ENCODE measurements at regions not wholly inside any gene's neighbourhood (a gene's known extent, or its start where the extent isn't known, plus 50 kb on each side); places are given as distances from the start of the nearest gene placed in this dataset.
A peak's percentile ranks its signal among the peaks of the same experiment; 100 is the strongest.

GRCh38 chr5:143721925-143722324 lies 90.0 kb upstream of the HMHB1 start:
- no TSS peak for BruUV-seq (replicated peaks)

GRCh38 chr5:143720689-143721088 lies 91.3 kb upstream of the HMHB1 start:
- peaks cover 10% of the 10 kb centered on the region for H3K9me3 ChIP-seq (ENCODE audit: low read depth, low read length, poor library complexity, severe bottlenecking)
- intact Hi-C loops (cut with micrococcal nuclease; ENCODE audit: unreplicated experiment) = no loop called here
- TF ChIP-seq EZH2 (IDR thresholded peaks at IDR 0.05; ENCODE audit: borderline replicate concordance, low read depth, low read length, poor library complexity, severe bottlenecking) (no peak), CTCF (conservative IDR thresholded peaks at IDR 0.05; ENCODE audit: low read depth, low read length) (no peak)
- H3K36me3 ChIP-seq (ENCODE audit: insufficient read depth, low read length, poor library complexity, severe bottlenecking) = no peaks in the 10 kb centered on the region
- H3K4me3 ChIP-seq (ENCODE audit: low read depth, low read length, poor library complexity, severe bottlenecking) = no peak overlapping the region
- no peak overlapping the region for H3K27ac ChIP-seq (ENCODE audit: low read depth, low read length, poor library complexity, severe bottlenecking)
- no peak for DNase-seq (ENCODE audit: low spot score)
- ChIA-PET CTCF (no interaction called here), POLR2A (ENCODE audit: low non-redundant PET) (no interaction called here)
- no TSS peak for BruUV-seq (replicated peaks)
- H3K27me3 ChIP-seq (replicated peaks; ENCODE audit: insufficient read depth, low read depth, low read length, poor library complexity) = no peaks in the 10 kb centered on the region
- peaks cover 5% of the 10 kb centered on the region for H3K4me1 ChIP-seq (ENCODE audit: insufficient read depth, low read length, poor library complexity, severe bottlenecking)

More at GRCh38 chr5:143721925-143722324, 90.0 kb upstream of the HMHB1 start:
- DNase-seq (ENCODE audit: low spot score) = peak; percentile 36
- TF ChIP-seq CTCF (conservative IDR thresholded peaks at IDR 0.05; ENCODE audit: low read depth, low read length) = no peak
- TF ChIP-seq EZH2 (IDR thresholded peaks at IDR 0.05; ENCODE audit: borderline replicate concordance, low read depth, low read length, poor library complexity, severe bottlenecking) = no peak
- Histone ChIP-seq H3K4me1 (ENCODE audit: insufficient read depth, low read length, poor library complexity, severe bottlenecking) (peaks cover 5% of the 10 kb centered on the region), H3K27me3 (replicated peaks; ENCODE audit: insufficient read depth, low read depth, low read length, poor library complexity) (no peaks in the 10 kb centered on the region), H3K36me3 (ENCODE audit: insufficient read depth, low read length, poor library complexity, severe bottlenecking) (no peaks in the 10 kb centered on the region), H3K4me3 (ENCODE audit: low read depth, low read length, poor library complexity, severe bottlenecking) (no peak overlapping the region), H3K9me3 (ENCODE audit: low read depth, low read length, poor library complexity, severe bottlenecking) (peaks cover 10% of the 10 kb centered on the region), H3K27ac (ENCODE audit: low read depth, low read length, poor library complexity, severe bottlenecking) (no peak overlapping the region)
- ChIA-PET POLR2A (ENCODE audit: low non-redundant PET) (no interaction called here), CTCF (interaction anchor here (0.6 kb wide), 1 partner anchor 14 kb away, joined by 12 read pairs; no protein-coding TSS in a partner anchor)
- intact Hi-C loops (cut with micrococcal nuclease; ENCODE audit: unreplicated experiment) = no loop called here

- TF ChIP-seq CTCF (conservative IDR thresholded peaks at IDR 0.05; ENCODE audit: low read depth, low read length) (no peak), EZH2 (IDR thresholded peaks at IDR 0.05; ENCODE audit: borderline replicate concordance, low read depth, low read length, poor library complexity, severe bottlenecking) (no peak)
- intact Hi-C loops (cut with micrococcal nuclease; ENCODE audit: unreplicated experiment) = no loop called here
- CTCF ChIA-PET = no interaction called here
- Histone ChIP-seq H3K4me3 (ENCODE audit: low read depth, low read length, poor library complexity, severe bottlenecking) (no peak overlapping the region), H3K4me1 (ENCODE audit: insufficient read depth, low read length, poor library complexity, severe bottlenecking) (peaks cover 4% of the 10 kb centered on the region), H3K27me3 (replicated peaks; ENCODE audit: insufficient read depth, low read depth, low read length, poor library complexity) (no peaks in the 10 kb centered on the region), H3K36me3 (ENCODE audit: insufficient read depth, low read length, poor library complexity, severe bottlenecking) (no peaks in the 10 kb centered on the region), H3K9me3 (ENCODE audit: low read depth, low read length, poor library complexity, severe bottlenecking) (no peaks in the 10 kb centered on the region), H3K27ac (ENCODE audit: low read depth, low read length, poor library complexity, severe bottlenecking) (no peak overlapping the region)
- no TSS peak for BruUV-seq (replicated peaks)
- POLR2A ChIA-PET (ENCODE audit: low non-redundant PET) = no interaction called here
- DNase-seq (ENCODE audit: low spot score) = peak; percentile 11
These were observed 94.6 kb upstream of the HMHB1 start for GRCh38 chr5:143717400-143717799.
